ENCODE measurements at regions not wholly inside any gene's neighbourhood (a gene's known extent, or its start where the extent isn't known, plus 50 kb on each side); places are given as distances from the start of the nearest gene placed in this dataset.

GRCh38 chr9:87088192-87088591 lies 140.9 kb upstream of the GAS1 start:
- Histone ChIP-seq H3K27me3 (ENCODE audit: low read depth) (no peaks in the 10 kb centered on the region), H3K27ac (no peak overlapping the region), H3K36me3 (no peaks in the 10 kb centered on the region), H3K4me3 (no peak overlapping the region), H3K9me3 (peaks cover 4% of the 10 kb centered on the region), H3K4me1 (no peaks in the 10 kb centered on the region)
- DNase-seq (no peak), ATAC-seq (no peak)
- TF ChIP-seq, protein P1, sequence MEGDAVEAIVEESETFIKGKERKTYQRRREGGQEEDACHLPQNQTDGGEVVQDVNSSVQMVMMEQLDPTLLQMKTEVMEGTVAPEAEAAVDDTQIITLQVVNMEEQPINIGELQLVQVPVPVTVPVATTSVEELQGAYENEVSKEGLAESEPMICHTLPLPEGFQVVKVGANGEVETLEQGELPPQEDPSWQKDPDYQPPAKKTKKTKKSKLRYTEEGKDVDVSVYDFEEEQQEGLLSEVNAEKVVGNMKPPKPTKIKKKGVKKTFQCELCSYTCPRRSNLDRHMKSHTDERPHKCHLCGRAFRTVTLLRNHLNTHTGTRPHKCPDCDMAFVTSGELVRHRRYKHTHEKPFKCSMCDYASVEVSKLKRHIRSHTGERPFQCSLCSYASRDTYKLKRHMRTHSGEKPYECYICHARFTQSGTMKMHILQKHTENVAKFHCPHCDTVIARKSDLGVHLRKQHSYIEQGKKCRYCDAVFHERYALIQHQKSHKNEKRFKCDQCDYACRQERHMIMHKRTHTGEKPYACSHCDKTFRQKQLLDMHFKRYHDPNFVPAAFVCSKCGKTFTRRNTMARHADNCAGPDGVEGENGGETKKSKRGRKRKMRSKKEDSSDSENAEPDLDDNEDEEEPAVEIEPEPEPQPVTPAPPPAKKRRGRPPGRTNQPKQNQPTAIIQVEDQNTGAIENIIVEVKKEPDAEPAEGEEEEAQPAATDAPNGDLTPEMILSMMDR (IDR thresholded peaks at IDR 0.05) = no peak
- intact Hi-C loops (cut with DNase I) = no loop called here

GRCh38 chr9:87088621-87089365 lies 141.5 kb upstream of the GAS1 start:
- Histone ChIP-seq H3K4me3 (no peak overlapping the region), H3K4me1 (no peaks in the 10 kb centered on the region), H3K9me3 (peaks cover 4% of the 10 kb centered on the region), H3K36me3 (no peaks in the 10 kb centered on the region), H3K27me3 (ENCODE audit: low read depth) (no peaks in the 10 kb centered on the region), H3K27ac (no peak overlapping the region)
- DNase-seq (no peak), ATAC-seq (no peak)
- TF ChIP-seq, protein P1 (IDR thresholded peaks at IDR 0.05) = no peak
- intact Hi-C loops (cut with DNase I) = no loop called here

- Histone ChIP-seq H3K36me3 (no peaks in the 10 kb centered on the region), H3K27ac (no peak overlapping the region), H3K4me3 (no peak overlapping the region), H3K9me3 (peaks cover 4% of the 10 kb centered on the region), H3K27me3 (ENCODE audit: low read depth) (no peaks in the 10 kb centered on the region), H3K4me1 (no peaks in the 10 kb centered on the region)
- intact Hi-C loops (cut with DNase I) = no loop called here
- no peak for ATAC-seq
- TF ChIP-seq, protein P1 (IDR thresholded peaks at IDR 0.05) = no peak
- no peak for DNase-seq
Measured at GRCh38 chr9:87089506-87089905, 142.2 kb upstream of the GAS1 start.

GRCh38 chr9:87089929-87090328 lies 142.6 kb upstream of the GAS1 start:
- no peaks in the 10 kb centered on the region for H3K27me3 ChIP-seq (ENCODE audit: low read depth)
- no peaks in the 10 kb centered on the region for H3K36me3 ChIP-seq
- no peaks in the 10 kb centered on the region for H3K4me1 ChIP-seq
- TF ChIP-seq, protein P1 (IDR thresholded peaks at IDR 0.05) = no peak
- H3K4me3 ChIP-seq = no peak overlapping the region
- DNase-seq = no peak
- ATAC-seq = no peak
- intact Hi-C loops (cut with DNase I) = no loop called here
- H3K27ac ChIP-seq = no peak overlapping the region
- peaks cover 4% of the 10 kb centered on the region for H3K9me3 ChIP-seq

- TF ChIP-seq, protein P1 (IDR thresholded peaks at IDR 0.05) = no peak
- Histone ChIP-seq H3K27ac (no peak overlapping the region), H3K27me3 (ENCODE audit: low read depth) (no peaks in the 10 kb centered on the region), H3K9me3 (no peaks in the 10 kb centered on the region), H3K4me1 (no peaks in the 10 kb centered on the region), H3K36me3 (no peaks in the 10 kb centered on the region), H3K4me3 (no peak overlapping the region)
- ATAC-seq = no peak
- intact Hi-C loops (cut with DNase I) = no loop called here
- DNase-seq = no peak
Measured at GRCh38 chr9:87093777-87094176, 146.5 kb upstream of the GAS1 start.
